GM12878 (cell line): ENCODE measurements at regions not wholly inside any gene's neighbourhood (a gene's known extent, or its start where the extent isn't known, plus 50 kb on each side); places are given as distances from the start of the nearest gene placed in this dataset.

Experiments used
- ATAC-seq: fragments of 200-7000 bp; cut with Tn5 transposase; 3 replicates; pipeline ENCODE4 v1.9.1; 2020; ENCODE audit warnings: mild to moderate bottlenecking, moderate library complexity
- BruUV-seq: library from RNA; stranded (reverse); fragments of 400-500 nt; replicated peaks from 2 replicates; lab custom pipeline; 2021; lab: Mats Ljungman, UMichigan
- CTCF ChIA-PET: fragments of 300-600 bp; sonication (Branson Sonifier 250); formaldehyde crosslinking; extraction: SDS; loops from one replicate; lab custom pipeline; 2021; ENCODE audit warnings: inconsistent platforms; lab: Yijun Ruan, JAX
- POLR2A ChIA-PET: fragments of 350-600 bp; formaldehyde crosslinking; extraction: SDS; loops from one replicate; lab custom pipeline; 2021; ENCODE audit warnings: inconsistent platforms; lab: Charles Lee
- RAD21 ChIA-PET: fragments of 300-600 bp; sonication (Branson Sonifier 250); formaldehyde crosslinking; loops from one replicate; lab custom pipeline; 2023; ENCODE audit warnings: antibody characterized with exemption; ENCODE audit not compliant: unreplicated experiment; lab: Charles Lee
- SMC1A ChIA-PET: fragments of 300-600 bp; sonication (Branson Sonifier 250); formaldehyde crosslinking; loops from one replicate; lab custom pipeline; 2023; ENCODE audit not compliant: unreplicated experiment, uncharacterized antibody; lab: Charles Lee
- DNase-seq: peaks from one replicate; pipeline ENCODE4 v3.0.0-alpha.2; 2011; ENCODE audit warnings: low read depth, low spot score
- FAIRE-seq: peaks from 3 replicates; lab custom pipeline; 2011; peaks lifted over from hg19 to GRCh38; lab: Jason Lieb, UNC
- H2AFZ ChIP-seq: 2 replicates; pipeline ENCODE4 v1.6.0; 2011; ENCODE audit warnings: low read depth, low read length, control low read depth; ENCODE audit not compliant: control insufficient read depth
- H3K27ac ChIP-seq: 2 replicates; pipeline ENCODE4 v1.5.1; 2011; ENCODE audit warnings: control low read depth; ENCODE audit not compliant: control insufficient read depth, insufficient read depth
- H3K27me3 ChIP-seq, 2 experiments: replicated peaks in 1 of 2; 2 replicates each; pipeline versions ENCODE4 v1.6.0 to v1.6.1; 2011; ENCODE audit warnings: low read length in 1 of 2; ENCODE audit not compliant: control insufficient read depth in 2 of 2, insufficient read depth in 2 of 2
- H3K36me3 ChIP-seq, 2 experiments: 2 replicates each; pipeline ENCODE4 v1.5.1; 2011; ENCODE audit warnings: low read length in 1 of 2; ENCODE audit not compliant: control insufficient read depth in 2 of 2, insufficient read depth in 2 of 2
- H3K4me1 ChIP-seq: 2 replicates; pipeline ENCODE4 v1.6.1; 2011; ENCODE audit warnings: mild to moderate bottlenecking, low read length, moderate library complexity, mixed read lengths; ENCODE audit not compliant: control insufficient read depth, insufficient read depth
- H3K4me2 ChIP-seq: 2 replicates; pipeline ENCODE4 v1.6.0; 2011; ENCODE audit warnings: control low read depth; ENCODE audit not compliant: control insufficient read depth, insufficient read depth
- H3K4me3 ChIP-seq: fragments of 200-600 bp; sonication (generic); 2 replicates; pipeline ENCODE4 v1.5.1; 2016
- H3K79me2 ChIP-seq: 2 replicates; pipeline ENCODE4 v1.6.0; 2011; ENCODE audit warnings: low read length; ENCODE audit not compliant: control insufficient read depth, insufficient read depth
- H3K9ac ChIP-seq: 2 replicates; pipeline ENCODE4 v1.8.0; 2011; ENCODE audit warnings: low read length, control low read depth, mixed read lengths; ENCODE audit not compliant: control insufficient read depth, insufficient read depth
- H3K9me3 ChIP-seq: replicated peaks from 3 replicates; pipeline ENCODE4 v1.5.1; 2011; ENCODE audit warnings: mild to moderate bottlenecking, low read length; ENCODE audit not compliant: control insufficient read depth, insufficient read depth
- H4K20me1 ChIP-seq: 2 replicates; pipeline ENCODE4 v1.6.0; 2011; ENCODE audit not compliant: control insufficient read depth, insufficient read depth
- CBX5 ChIP-seq: sonication (generic); IDR thresholded peaks from 2 replicates; pipeline ENCODE4 v1.6.1; 2016; ENCODE audit warnings: low read depth, moderate library complexity, mild to moderate bottlenecking, inconsistent platforms
- CEBPB ChIP-seq, 2 experiments: fragments of 150-350 bp in 1 of 2; IDR thresholded peaks; 2 replicates each; pipeline ENCODE4 v1.6.1; 2012 to 2014; ENCODE audit warnings: low read depth in 2 of 2, low read length in 2 of 2, borderline replicate concordance in 1 of 2, inconsistent platforms in 1 of 2
- CHD2 ChIP-seq: IDR thresholded peaks from 2 replicates; pipeline ENCODE4 v1.6.1; 2011; ENCODE audit warnings: low read depth, low read length, improper control_type of control experiment, borderline replicate concordance
- ELK1 ChIP-seq: IDR thresholded peaks from 2 replicates; pipeline ENCODE4 v1.6.1; 2012; ENCODE audit warnings: low read depth, low read length, improper control_type of control experiment
- HDAC2 ChIP-seq: fragments of 200-600 bp; sonication (generic); IDR thresholded peaks from 2 replicates; pipeline ENCODE4 v1.6.1; 2017
- HDGF ChIP-seq: fragments of 450-650 bp; IDR thresholded peaks from 2 replicates; pipeline ENCODE4 v1.6.1; 2016; ENCODE audit warnings: antibody characterized with exemption
- MYC ChIP-seq: IDR thresholded peaks from 2 replicates; pipeline ENCODE4 v1.6.1; 2011; ENCODE audit warnings: mild to moderate bottlenecking, low read length, moderate library complexity, inconsistent platforms; ENCODE audit not compliant: insufficient read depth, insufficient replicate concordance, insufficient read length, severe bottlenecking
- RB1 ChIP-seq: fragments of 450-650 bp; formaldehyde crosslinking; IDR thresholded peaks from 2 replicates; pipeline ENCODE4 v1.6.1; 2017; ENCODE audit warnings: mild to moderate bottlenecking, borderline replicate concordance
- RUNX3 ChIP-seq: IDR thresholded peaks from 2 replicates; pipeline ENCODE4 v1.6.1; 2012; ENCODE audit warnings: low read length, inconsistent platforms
- SMAD5 ChIP-seq: IDR thresholded peaks from 2 replicates; pipeline ENCODE4 v1.6.1; 2016; ENCODE audit warnings: antibody characterized with exemption, low read depth
- TBL1XR1 ChIP-seq: IDR thresholded peaks from 2 replicates; pipeline ENCODE4 v1.6.1; 2012; ENCODE audit warnings: low read depth, low read length, improper control_type of control experiment
- ZNF592 ChIP-seq: fragments of 450-650 bp; IDR thresholded peaks from 2 replicates; pipeline ENCODE4 v1.6.1; 2017; ENCODE audit warnings: mild to moderate bottlenecking, moderate library complexity
- WGBS: methylation state at CpG from one replicate; pipeline ENCODE4 v1.1.6; 2016; ENCODE audit warnings: low lambda C conversion rate; ENCODE audit not compliant: insufficient replicate concordance, insufficient coverage; ENCODE audit errors: missing lambda C conversion rate; 5-methylcytosine and 5-hydroxymethylcytosine counted together
- in situ Hi-C: fragments of 300-500 bp; cut with MboI; formaldehyde crosslinking; loops from 9 replicates; pipeline ENCODE4 v1.14.3; 2018; ENCODE audit warnings: mixed read lengths
- intact Hi-C: fragments of 100-400 bp; cut with micrococcal nuclease; formaldehyde crosslinking; loops from one replicate; pipeline ENCODE4 v1.14.2; 2022; ENCODE audit not compliant: unreplicated experiment

GRCh38 chr15:35194296-35194695 is 109.2 kb upstream of the NANOGP8 start:
- ChIA-PET POLR2A (no interaction called here), CTCF (no interaction called here), SMC1A (interaction anchor here (1.3 to 1.9 kb wide), 2 partner anchors 9 to 11 kb away, joined by 4 to 5 read pairs; no protein-coding TSS in a partner anchor), RAD21 (no interaction called here)
- Histone ChIP-seq H3K27ac (no peak overlapping the region), H3K4me1 (no peaks in the 10 kb centered on the region), H2AFZ (no peak overlapping the region), H3K36me3 (no peaks in the 10 kb centered on the region), H3K79me2 (no peaks in the 10 kb centered on the region), H4K20me1 (no peaks in the 10 kb centered on the region), H3K4me2 (no peak overlapping the region), H3K27me3 (no peaks in the 10 kb centered on the region), H3K9me3 (peaks cover 10% of the 10 kb centered on the region), H3K4me3 (no peak overlapping the region), H3K9ac (no peak overlapping the region)
- 10% methylated on average over 2 of the region's 2 CpGs for WGBS
- DNase-seq (no peak), FAIRE-seq (no peak), ATAC-seq (no peak; the same call in 2 of the 3 replicates)
- no TSS peak for BruUV-seq
- in situ Hi-C loops, result no loop called here
- no peak for TF ChIP-seq CHD2
- TF ChIP-seq HDGF, result no peak
- TF ChIP-seq ELK1, result no peak
- TF ChIP-seq CBX5, result no peak
- TF ChIP-seq HDAC2, result no peak
- no peak for TF ChIP-seq CEBPB (IDR thresholded peaks at IDR 0.05; ENCODE audit: borderline replicate concordance in 1 of 2, low read depth in 2 of 2, low read length in 2 of 2)
- TF ChIP-seq ZNF592, result no peak
- no peak for TF ChIP-seq MYC
- no peak for TF ChIP-seq SMAD5
- no peak for TF ChIP-seq RUNX3
- TF ChIP-seq RB1, result no peak
- TF ChIP-seq TBL1XR1, result no peak
- intact Hi-C loops, result no loop called here
